HepG2 (cell line): ENCODE measurements at regions not wholly inside any gene's neighbourhood (a gene's known extent, or its start where the extent isn't known, plus 50 kb on each side); places are given as distances from the start of the nearest gene placed in this dataset.

Experiments used
- ATAC-seq: fragments of 200-7000 bp; cut with Tn5 transposase; 3 replicates; pipeline ENCODE4 v1.9.1; 2020; ENCODE audit warnings: mild to moderate bottlenecking, moderate library complexity
- BruUV-seq: library from RNA; stranded (reverse); fragments of 400-500 nt; replicated peaks from 2 replicates; lab custom pipeline; 2021; lab: Mats Ljungman, UMichigan
- CTCF ChIA-PET: fragments of 300-600 bp; formaldehyde crosslinking; extraction: SDS; loops from one replicate; lab custom pipeline; 2021; ENCODE audit warnings: low total read pairs, inconsistent platforms, low intra/inter-chr PET ratio; lab: Yijun Ruan, JAX
- POLR2A ChIA-PET: fragments of 350-600 bp; sonication (Branson Sonifier 250); formaldehyde crosslinking; loops from one replicate; lab custom pipeline; 2020; ENCODE audit warnings: antibody characterized with exemption, inconsistent platforms; lab: Yijun Ruan, JAX
- DNase-seq: peaks from one replicate; pipeline ENCODE4 v3.0.0-alpha.2; 2015; ENCODE audit warnings: low spot score
- FAIRE-seq: peaks from 3 replicates; lab custom pipeline; 2011; peaks lifted over from hg19 to GRCh38; lab: Jason Lieb, UNC
- H2AFZ ChIP-seq: one replicate; pipeline ENCODE4 v1.6.1; 2011; ENCODE audit warnings: low read length, inconsistent platforms
- H3K27ac ChIP-seq: fragments of 300-600 bp; 3 replicates; pipeline ENCODE4 v1.8.0; 2011; ENCODE audit warnings: mixed run types, mild to moderate bottlenecking, mixed read lengths, low read length, inconsistent platforms; ENCODE audit not compliant: insufficient read depth; ENCODE audit errors: extremely low read length
- H3K27me3 ChIP-seq, 2 experiments: fragments of 200-600 bp in 1 of 2; 2 replicates in 1 of 2; 3 replicates in 1 of 2; pipeline versions ENCODE4 v1.6.0 to v1.8.0; 2011; ENCODE audit warnings: low read length in 2 of 2, mild to moderate bottlenecking in 2 of 2, moderate library complexity in 2 of 2, inconsistent platforms in 1 of 2; ENCODE audit not compliant: insufficient read depth in 2 of 2, control insufficient read depth in 1 of 2
- H3K36me3 ChIP-seq, 2 experiments: fragments of 200-600 bp in 1 of 2; replicated peaks in 1 of 2; 2 replicates in 1 of 2; 3 replicates in 1 of 2; pipeline versions ENCODE4 v1.5.1 to v1.8.0; 2011; ENCODE audit warnings: low read length in 2 of 2, inconsistent platforms in 1 of 2; ENCODE audit not compliant: insufficient read depth in 2 of 2, control insufficient read depth in 1 of 2
- H3K4me1 ChIP-seq: 2 replicates; pipeline ENCODE4 v1.5.1; 2012; ENCODE audit warnings: low read length, inconsistent platforms; ENCODE audit not compliant: insufficient read depth
- H3K4me2 ChIP-seq: 2 replicates; pipeline ENCODE4 v1.6.0; 2011; ENCODE audit warnings: low read depth, low read length, inconsistent platforms
- H3K4me3 ChIP-seq, 3 experiments: fragments of 200-600 bp in 1 of 3; sonication (generic), shearing (Covaris generic) in 1 of 3; replicated peaks in 1 of 3; 2 replicates each; pipeline ENCODE4 v1.5.1; 2011 to 2016; ENCODE audit warnings: low read length in 3 of 3, inconsistent platforms in 2 of 3, low read depth in 2 of 3, mild to moderate bottlenecking in 2 of 3, control low read depth in 1 of 3, mixed read lengths in 1 of 3; ENCODE audit not compliant: insufficient read depth in 1 of 3
- H3K79me2 ChIP-seq: one replicate; pipeline ENCODE4 v1.6.1; 2011; ENCODE audit warnings: low read length, inconsistent platforms; ENCODE audit not compliant: insufficient read depth
- H3K9ac ChIP-seq: 2 replicates; pipeline ENCODE4 v1.6.0; 2011; ENCODE audit warnings: mild to moderate bottlenecking, low read depth, low read length, inconsistent platforms; ENCODE audit not compliant: insufficient read depth
- H3K9me3 ChIP-seq: 2 replicates; pipeline ENCODE4 v1.5.1; 2012; ENCODE audit warnings: mild to moderate bottlenecking, low read length
- H4K20me1 ChIP-seq: 2 replicates; pipeline ENCODE4 v1.6.0; 2011; ENCODE audit warnings: inconsistent platforms, mild to moderate bottlenecking, low read length, moderate library complexity; ENCODE audit not compliant: insufficient read depth
- AFF4 ChIP-seq: sonication (generic); formaldehyde crosslinking; IDR thresholded peaks from 2 replicates; pipeline ENCODE4 v1.4.0; 2020; ENCODE audit warnings: missing genetic modification reagents
- ARNT ChIP-seq: fragments of 450-650 bp; IDR thresholded peaks from 2 replicates; pipeline ENCODE4 v1.6.1; 2017
- DRAP1 ChIP-seq: IDR thresholded peaks from 2 replicates; pipeline ENCODE4 v1.6.1; 2016; ENCODE audit warnings: missing genetic modification reagents, missing compliant biosample characterization
- FIP1L1 ChIP-seq: fragments of 200-400 bp; formaldehyde crosslinking; IDR thresholded peaks from 2 replicates; pipeline ENCODE4 v1.6.1; 2018; ENCODE audit warnings: low read depth, mild to moderate bottlenecking, low read length, moderate library complexity, borderline replicate concordance; ENCODE audit not compliant: insufficient read depth
- HOXD1 ChIP-seq: sonication (generic); formaldehyde crosslinking; IDR thresholded peaks from 2 replicates; pipeline ENCODE4 v1.5.0; 2020; ENCODE audit warnings: missing genetic modification reagents
- KLF12 ChIP-seq: sonication (generic); formaldehyde crosslinking; IDR thresholded peaks from 2 replicates; pipeline ENCODE4 v1.4.0; 2020; ENCODE audit warnings: missing genetic modification reagents, borderline replicate concordance
- MIER3 ChIP-seq: IDR thresholded peaks from 2 replicates; pipeline ENCODE4 v1.6.1; 2016; ENCODE audit warnings: missing compliant biosample characterization, borderline replicate concordance
- PHF5A ChIP-seq: IDR thresholded peaks from one replicate; pipeline ENCODE4 v1.6.1; 2018; ENCODE audit warnings: low read depth, missing genetic modification reagents; ENCODE audit not compliant: unreplicated experiment
- PTBP1 ChIP-seq: fragments of 200-400 bp; formaldehyde crosslinking; IDR thresholded peaks from 2 replicates; pipeline ENCODE4 v1.6.1; 2018; ENCODE audit warnings: low read length, low read depth; ENCODE audit not compliant: poor library complexity, severe bottlenecking
- ZNF33A ChIP-seq: sonication (generic); formaldehyde crosslinking; IDR thresholded peaks from 2 replicates; pipeline ENCODE4 v1.5.1; 2020; ENCODE audit warnings: missing genetic modification reagents, mild to moderate bottlenecking, moderate library complexity, borderline replicate concordance
- ZNF674 ChIP-seq: sonication (generic); formaldehyde crosslinking; IDR thresholded peaks from 2 replicates; pipeline ENCODE4 v1.5.0; 2020; ENCODE audit warnings: low read depth, mild to moderate bottlenecking, missing genetic modification reagents
- ZSCAN12 ChIP-seq: sonication (generic); formaldehyde crosslinking; IDR thresholded peaks from 2 replicates; pipeline ENCODE4 v1.9.0; 2021; ENCODE audit warnings: mild to moderate bottlenecking, missing genetic modification reagents
- WGBS: methylation state at CpG from one replicate; pipeline ENCODE4 v1.1.6; 2017; ENCODE audit warnings: low lambda C conversion rate; 5-methylcytosine and 5-hydroxymethylcytosine counted together
- in situ Hi-C: cut with HindIII; loops from 2 replicates; pipeline ENCODE4 v1.10.0; 2017; ENCODE audit warnings: low pct_unique_long_range_greater_than_20kb; ENCODE audit not compliant: extremely low pct_ligation_motif_present
- intact Hi-C: fragments of 100-400 bp; cut with micrococcal nuclease; formaldehyde crosslinking; loops from one replicate; pipeline ENCODE4 v1.10.0; 2022; ENCODE audit not compliant: unreplicated experiment

GRCh38 chrX:94430091-94430490 lies 756.1 kb downstream of the FAM133A start:
- no peak overlapping the region for H3K27ac ChIP-seq
- no peaks in the 10 kb centered on the region for H3K36me3 ChIP-seq
- H3K9me3 ChIP-seq: no peaks in the 10 kb centered on the region
- DNase-seq (no peak), FAIRE-seq (no peak), ATAC-seq (no peak)
- intact Hi-C loops (no loop called here), in situ Hi-C loops (no loop called here)
- H3K4me2 ChIP-seq: no peak overlapping the region
- no peaks in the 10 kb centered on the region for H3K27me3 ChIP-seq
- POLR2A ChIA-PET: no interaction called here
- no peaks in the 10 kb centered on the region for H4K20me1 ChIP-seq
- no peak overlapping the region for H2AFZ ChIP-seq
- no peak overlapping the region for H3K9ac ChIP-seq
- no TSS peak for BruUV-seq
- CTCF ChIA-PET: no interaction called here
- no peak overlapping the region for H3K4me3 ChIP-seq
- no peaks in the 10 kb centered on the region for H3K79me2 ChIP-seq
- TF ChIP-seq PTBP1 (no peak), HOXD1 (CRISPR knock-in tag) (no peak), ARNT (no peak), FIP1L1 (no peak), AFF4 (CRISPR knock-in tag) (no peak), DRAP1 (CRISPR knock-in tag) (no peak), ZSCAN12 (CRISPR knock-in tag) (no peak), PHF5A (CRISPR knock-in tag) (no peak), MIER3 (CRISPR knock-in tag) (no peak), ZNF674 (CRISPR knock-in tag) (no peak), ZNF33A (no peak), KLF12 (CRISPR knock-in tag) (no peak)
- TF ChIP-seq, all 625 proteins: peak for 0
- WGBS: 0% methylated on average over 1 of the region's 1 CpG
- no peaks in the 10 kb centered on the region for H3K4me1 ChIP-seq
